CD4-positive, alpha-beta T cell treated with Interleukin-6 for 4 hours (primary cell): ENCODE measurements at regions not wholly inside any gene's neighbourhood (a gene's known extent, or its start where the extent isn't known, plus 50 kb on each side); places are given as distances from the start of the nearest gene placed in this dataset.
"Not testable (repeated sequence)": the region's sequence is repeated elsewhere in the genome, so short reads cannot be mapped to it uniquely, and the experiment has no call there.

Source experiments
- DNase-seq: peaks from one replicate; pipeline ENCODE4 v3.0.0-alpha.2; 2020; ENCODE audit warnings: mixed read lengths

DNA sequence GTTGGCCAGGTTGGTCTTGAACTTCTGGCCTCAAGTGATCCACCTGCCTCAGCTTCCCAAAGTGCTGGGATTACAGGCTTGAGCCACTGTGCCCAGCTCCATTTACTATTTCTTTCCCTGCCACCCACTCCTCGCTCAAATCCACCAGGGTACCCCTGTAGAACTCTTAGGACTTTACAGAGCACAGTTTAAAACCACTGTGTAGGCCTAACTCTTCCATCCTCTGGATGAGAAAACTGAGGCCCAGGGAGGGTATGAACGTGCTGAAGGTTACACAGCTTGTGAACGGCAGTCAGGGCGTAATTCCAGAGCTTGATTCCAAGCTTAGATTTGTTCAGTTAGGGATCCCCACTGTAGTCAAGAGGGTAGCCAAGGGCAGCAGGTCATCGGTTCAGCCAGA lies 309.1 kb downstream of the GOLGA6L6 start:
- not testable (repeated sequence) for DNase-seq

DNA sequence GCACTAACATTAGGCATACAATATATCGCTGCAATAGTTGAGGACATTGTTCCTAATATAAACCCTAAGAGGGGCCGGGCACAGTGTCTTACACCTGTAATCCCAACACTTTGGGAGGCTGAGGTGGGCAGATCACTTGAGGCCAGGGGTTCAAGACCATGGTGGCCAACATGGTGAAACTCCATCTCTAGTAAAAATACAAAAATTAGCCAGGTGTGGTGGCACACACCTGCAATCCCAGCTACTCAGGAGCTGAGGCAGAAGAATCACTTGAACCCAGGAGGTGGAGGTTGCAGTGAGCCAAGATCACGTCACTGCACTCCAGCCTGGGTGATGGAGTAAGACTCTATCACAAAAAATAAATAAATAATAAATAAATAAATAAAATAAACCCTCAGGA lies 310.9 kb downstream of the GOLGA6L6 start:
- not testable (repeated sequence) for DNase-seq

DNA sequence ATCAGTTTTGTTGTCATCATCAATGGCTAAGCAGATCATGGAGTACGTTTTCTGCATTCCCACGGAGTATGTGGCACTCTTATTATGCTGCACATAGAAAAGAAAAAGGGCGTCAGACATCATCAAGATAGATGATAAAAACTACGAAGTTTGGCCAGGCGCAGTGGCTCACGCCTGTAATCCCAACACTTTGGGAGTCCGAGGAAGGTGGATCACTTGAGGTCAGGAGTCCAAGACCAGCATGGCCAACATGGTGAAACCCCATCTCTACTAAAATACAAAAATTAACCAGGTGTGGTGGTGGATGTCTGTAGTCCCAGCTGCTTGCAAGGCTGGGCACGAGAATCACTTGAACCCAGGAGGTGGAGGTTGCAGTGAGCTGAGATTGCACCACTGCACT lies 312.8 kb downstream of the GOLGA6L6 start:
- not testable (repeated sequence) for DNase-seq

DNA sequence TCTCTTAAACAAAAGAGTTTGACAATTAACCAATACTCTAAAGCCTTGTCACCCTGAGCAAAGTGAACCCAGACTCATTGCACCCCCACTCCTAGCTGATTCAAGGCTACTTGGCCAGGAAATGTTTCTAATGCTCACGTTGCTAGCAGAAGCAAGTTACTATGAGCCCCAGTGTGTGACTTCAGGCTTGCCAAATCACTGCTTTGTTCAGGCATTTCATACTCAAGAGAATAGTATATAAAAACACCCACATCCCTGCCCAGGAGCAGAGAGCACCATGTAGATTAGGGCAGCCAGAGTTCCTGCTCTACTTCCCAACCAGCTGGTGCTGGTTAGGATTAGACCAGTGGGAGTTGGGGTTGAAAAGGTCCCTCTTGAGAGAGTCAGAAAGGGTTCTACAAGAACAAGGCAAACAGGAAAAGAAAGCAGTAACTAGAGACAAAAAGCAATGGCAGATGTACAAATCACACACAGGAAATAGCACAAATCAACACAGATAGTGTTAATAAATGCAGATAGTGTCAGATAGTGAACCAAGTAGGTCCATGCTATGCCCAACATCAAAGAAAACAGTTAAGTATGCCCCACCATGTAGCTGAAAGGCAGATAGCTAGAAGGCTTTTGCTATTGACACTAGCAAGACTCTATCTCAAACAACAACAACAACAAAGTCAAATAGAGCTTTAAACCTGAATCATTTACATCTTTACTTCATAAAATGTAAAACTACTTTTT lies 314.3 kb downstream of the GOLGA6L6 start:
- DNase-seq, result not testable (repeated sequence)

DNA sequence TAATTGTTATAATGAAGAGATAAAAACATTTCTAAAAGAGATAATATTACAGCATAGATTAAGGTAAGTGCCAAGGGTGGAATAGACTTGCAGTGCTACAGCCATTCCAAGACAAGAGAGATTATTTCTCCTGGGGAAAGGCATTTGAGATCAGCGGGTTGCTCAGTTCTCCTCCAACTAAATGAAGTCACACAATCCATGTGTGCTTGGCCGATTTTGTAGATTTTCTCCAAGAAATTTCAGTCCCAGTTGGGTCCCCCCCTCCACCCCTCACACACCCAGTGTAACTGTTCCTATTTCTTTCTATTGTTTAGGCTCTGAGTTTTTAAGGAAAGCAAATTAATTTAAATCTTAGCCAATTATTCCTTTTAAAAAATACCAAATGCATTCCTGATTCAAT lies 315.1 kb downstream of the GOLGA6L6 start:
- DNase-seq, result not testable (repeated sequence)

DNA sequence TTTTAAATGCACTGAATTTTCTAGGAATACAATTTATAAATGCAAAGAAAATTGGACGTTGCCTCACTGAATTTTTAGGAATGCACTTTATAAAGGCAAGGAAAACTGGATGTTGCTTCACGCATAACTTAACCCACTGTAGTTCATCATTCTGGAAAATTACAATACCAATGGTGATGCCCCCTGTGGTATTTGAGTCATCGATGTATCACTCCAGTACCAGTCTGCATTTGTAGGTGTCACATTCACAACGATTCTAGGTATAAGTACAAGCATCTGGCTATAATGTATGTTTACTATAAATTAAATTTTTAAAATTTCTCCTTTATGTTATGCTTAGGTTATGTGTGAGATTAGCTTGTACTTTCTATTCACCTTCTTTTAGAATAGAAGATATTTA lies 320.5 kb downstream of the GOLGA6L6 start:
- not testable (repeated sequence) for DNase-seq

DNA sequence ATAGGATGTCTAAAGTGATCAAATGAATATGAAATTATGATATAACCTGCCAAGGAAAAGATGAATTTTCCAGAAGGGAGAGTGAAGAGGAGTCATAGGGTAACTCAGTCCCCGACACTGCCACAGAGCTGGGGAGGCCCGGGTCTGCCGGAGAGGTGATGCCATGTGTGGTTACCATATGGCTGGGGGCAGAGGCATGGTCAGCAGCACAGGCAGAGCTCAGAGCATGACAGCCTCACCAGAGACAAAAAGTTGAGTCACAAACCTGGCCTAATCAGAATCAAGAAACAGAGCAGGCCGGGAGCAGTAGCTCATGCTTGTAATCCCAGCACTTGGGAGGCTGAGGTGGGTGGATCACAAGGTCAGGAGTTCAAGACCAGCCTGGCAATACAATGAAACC lies 322.4 kb downstream of the GOLGA6L6 start:
- DNase-seq, result not testable (repeated sequence)

DNA sequence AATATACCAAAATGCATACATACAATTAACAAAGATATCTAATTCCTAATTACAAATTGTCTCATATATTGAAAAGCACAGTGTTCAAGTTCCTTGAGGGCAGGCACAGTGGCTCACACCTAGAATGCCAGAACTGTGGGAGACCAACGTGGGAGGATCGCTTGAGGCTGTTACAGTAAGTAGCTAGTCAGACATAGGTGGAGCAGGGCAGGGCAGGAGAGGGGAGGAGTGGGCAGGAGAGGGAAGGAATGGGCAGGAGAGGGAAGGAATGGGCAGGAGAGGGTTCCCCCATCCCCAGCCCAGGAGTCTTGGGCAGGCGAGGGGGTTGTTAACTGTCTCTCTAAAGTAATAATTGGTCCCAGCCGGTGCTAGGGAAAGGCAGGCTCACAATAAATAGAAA lies 325.9 kb downstream of the GOLGA6L6 start:
- not testable (repeated sequence) for DNase-seq

DNA sequence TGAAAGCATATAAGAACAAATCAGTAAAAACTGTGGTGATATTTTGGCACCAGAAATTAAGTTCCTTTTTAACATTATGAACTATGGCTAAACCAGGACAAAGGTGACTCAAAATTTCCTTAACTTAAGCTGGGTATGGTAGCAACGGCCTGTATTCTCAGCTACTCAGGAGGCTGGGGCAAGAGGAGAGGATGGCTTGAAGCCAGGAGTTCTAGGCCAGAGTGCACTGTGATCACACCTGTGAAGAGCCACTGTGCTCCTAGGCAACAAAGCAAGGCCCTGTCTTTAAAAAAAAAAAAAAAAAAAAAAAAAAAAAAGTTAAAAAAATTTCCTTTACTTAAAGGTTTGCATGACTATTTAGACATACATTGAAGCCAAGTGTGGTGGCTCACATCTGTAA lies 327.5 kb downstream of the GOLGA6L6 start:
- DNase-seq, result not testable (repeated sequence)

DNA sequence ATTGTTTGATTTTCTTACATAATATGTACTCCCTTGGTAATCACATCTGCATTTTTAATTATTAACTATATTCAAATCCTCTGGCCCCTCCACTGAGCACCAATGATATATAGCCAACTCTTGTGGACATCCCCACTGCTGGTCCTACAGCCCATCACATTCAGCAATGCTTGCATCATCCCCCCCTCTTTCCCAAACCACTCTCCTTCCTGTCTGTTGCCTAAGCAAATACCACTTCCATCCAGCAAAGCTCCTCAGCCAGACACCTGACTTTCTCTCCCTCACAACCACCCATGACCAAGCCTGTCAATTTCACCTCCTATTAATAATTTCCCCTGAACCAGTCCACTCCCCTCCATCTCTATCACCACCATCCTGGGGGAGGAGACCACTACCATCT lies 330.1 kb downstream of the GOLGA6L6 start:
- DNase-seq, result not testable (repeated sequence)

DNA sequence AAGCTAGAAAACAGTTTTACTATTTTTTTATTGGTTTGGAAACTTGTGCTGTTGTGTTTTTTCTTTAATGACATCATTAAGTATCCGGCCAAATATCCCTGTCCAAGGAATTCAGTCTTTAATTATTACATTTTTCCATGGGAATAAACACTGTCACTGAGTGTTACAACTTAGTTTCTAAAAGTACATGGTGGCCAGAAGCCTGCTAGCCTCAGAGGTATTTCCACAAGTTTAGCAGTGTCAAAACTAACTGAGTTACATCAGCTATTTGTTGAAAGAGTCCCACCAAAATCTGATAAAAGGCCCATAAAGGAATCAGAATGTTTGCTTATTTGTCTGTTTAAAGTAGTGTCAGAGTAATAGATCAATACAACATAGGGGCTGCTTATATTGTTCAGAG lies 331.6 kb downstream of the GOLGA6L6 start:
- DNase-seq, result not testable (repeated sequence)

DNA sequence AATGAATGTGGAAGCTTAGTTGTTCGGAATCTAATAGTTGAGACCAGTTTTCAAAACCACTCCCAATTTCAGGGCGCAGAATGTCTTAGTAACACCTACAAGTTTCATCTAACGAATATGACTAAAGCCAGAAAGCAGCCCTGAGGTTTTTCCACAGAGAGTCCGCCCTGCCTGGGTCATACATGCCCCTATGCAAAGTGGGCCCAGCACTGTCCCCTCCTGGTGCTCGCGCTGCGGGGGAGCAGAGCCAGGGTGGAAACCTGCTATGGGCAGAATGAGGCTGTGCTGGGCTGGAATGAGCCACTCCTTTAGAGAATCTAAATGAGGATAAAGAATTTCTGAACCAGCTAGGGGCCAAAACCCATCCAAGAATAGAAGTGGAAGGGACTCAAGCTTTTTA lies 334.0 kb downstream of the GOLGA6L6 start:
- not testable (repeated sequence) for DNase-seq

DNA sequence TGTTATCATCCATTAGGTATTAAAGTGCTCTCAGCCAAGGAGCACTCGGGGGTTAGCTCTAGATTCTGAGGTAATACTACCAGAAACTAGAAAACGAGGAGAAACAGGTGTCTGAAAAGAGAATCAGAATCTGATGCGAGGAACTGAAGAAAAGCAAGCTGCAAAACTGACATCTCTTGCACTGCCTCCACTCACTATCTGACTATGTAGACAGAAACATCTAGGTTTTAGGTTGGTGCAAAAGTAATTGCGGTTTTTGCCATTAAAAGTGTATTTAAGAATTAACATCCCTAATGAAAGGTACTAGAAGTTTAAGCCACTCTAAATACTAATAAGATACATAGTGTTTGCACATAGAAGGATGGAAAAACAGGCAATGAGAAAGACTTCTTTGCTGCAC lies 334.4 kb downstream of the GOLGA6L6 start:
- not testable (repeated sequence) for DNase-seq

DNA sequence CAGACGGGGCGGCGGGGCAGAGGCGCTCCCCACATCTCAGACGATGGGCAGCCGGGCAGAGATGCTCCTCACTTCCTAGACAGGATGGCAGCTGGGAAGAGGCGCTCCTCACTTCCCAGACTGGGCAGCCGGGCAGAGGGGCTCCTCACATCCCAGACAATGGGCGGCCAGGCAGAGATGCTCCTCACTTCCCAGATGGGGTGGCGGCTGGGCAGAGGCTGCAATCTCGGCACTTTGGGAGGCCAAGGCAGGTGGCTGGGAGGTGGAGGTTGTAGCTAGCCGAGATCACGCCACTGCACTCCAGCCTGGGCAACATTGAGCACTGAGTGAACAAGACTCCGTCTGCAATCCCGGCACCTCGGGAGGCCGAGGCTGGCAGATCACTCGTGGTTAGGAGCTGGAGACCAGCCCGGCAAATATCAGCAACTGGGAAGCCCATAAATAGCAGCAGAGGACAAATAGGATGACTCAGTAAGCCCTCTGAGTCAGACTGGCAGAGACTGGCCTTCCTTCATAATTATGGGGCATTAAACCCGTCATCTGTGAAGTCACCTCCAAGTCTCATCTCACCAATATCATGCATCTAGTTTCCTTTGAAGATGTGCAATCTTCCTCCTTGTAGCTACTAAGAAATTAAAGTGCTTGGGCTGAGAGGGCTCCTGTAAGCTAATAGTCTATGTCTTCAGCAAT lies 337.3 kb downstream of the GOLGA6L6 start:
- not testable (repeated sequence) for DNase-seq

DNA sequence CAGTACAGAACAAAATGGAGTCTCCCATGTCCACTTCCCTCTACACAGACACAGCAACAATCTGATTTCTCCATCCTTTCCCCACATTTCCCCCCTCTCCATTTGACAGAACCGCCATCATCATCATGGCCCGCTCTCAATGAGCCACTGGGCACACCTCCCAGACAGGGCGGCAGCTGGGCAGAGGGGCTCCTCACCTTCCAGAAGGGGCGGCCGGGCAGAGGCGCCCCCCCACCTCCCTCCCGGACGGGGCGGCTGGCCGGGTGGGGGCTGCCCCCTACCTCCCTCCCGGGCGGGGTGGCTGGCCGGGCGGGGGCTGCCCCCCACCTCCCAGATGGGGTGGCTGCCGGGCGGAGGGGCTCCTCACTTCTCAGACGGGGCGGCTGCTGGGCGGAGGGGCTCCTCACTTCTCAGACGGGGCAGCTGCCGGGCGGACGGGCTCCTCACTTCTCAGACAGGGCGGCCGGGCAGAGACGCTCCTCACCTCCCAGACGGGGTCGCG lies 337.9 kb downstream of the GOLGA6L6 start:
- DNase-seq, result not testable (repeated sequence)

DNA sequence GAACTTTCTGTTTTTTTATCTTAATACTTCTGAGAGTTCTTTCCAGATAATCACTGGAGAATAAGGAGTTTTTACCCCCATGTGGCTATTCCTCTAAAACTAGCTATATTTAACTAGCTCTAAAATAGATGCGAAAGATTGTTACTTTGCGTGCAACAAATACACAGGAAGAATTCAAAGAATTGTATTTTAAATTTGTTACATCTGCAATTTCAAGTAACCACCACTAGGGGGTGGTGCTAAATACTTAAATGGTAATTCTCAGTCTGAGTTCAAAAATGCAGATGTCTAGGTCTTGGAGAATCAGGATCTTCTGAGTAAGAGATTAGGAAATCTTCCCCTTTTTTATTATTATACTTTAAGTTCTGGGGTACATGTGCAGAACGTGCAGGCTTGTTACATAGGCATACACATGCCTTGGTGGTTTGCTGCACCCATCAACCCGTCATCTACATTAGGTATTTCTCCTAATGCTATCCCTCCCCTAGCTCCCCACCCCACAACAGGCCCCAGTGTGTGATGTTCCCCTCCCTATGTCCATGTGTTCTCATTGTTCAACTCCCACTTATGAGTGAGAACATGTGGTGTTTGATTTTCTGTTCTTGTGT lies 346.9 kb downstream of the GOLGA6L6 start:
- not testable (repeated sequence) for DNase-seq

DNA sequence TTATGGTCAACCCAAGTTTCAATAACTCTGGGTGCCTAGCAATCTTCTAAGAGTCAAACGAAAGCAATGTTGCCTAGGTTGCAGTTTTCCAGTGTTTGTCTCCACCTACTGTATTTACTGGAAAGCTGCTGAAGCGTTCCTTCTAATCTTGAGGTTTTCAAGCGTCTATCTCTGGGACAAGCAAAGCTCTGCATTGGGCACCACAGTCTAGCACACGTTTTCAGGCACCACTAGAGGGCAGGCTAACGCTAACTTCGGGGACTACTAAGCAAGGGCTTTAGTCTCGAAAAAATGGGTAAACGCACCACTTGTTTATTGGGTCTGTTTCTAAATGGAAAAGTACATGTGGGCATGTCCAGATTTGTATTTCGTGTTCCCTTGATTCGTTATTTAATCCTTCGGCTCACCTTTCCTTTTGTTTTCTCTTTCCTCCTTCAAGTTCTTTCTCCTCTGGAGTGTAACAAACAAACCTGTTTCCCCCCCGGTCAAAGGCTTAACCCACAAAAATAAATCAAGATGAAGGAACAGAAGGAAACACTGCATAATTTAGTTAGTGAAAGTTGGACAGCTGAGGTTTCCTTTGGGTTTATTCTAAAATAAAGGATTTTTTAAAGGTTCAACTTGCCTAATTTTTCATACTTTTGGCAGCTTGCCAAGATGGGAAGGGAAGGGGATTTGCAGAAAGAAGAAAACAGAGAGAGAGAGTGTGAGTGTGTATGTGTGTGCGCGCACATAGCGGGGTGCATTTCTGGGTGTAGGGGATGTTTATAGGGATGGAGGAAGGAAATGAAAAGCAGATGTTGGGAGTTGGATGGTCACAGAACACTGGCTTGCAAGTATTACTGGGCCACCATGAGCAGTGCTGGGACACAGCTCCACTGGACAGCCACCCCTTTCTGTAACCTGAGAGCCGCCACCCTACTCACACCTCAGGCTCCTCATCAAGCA lies 348.3 kb downstream of the GOLGA6L6 start:
- peak; percentile 2 for DNase-seq

DNA sequence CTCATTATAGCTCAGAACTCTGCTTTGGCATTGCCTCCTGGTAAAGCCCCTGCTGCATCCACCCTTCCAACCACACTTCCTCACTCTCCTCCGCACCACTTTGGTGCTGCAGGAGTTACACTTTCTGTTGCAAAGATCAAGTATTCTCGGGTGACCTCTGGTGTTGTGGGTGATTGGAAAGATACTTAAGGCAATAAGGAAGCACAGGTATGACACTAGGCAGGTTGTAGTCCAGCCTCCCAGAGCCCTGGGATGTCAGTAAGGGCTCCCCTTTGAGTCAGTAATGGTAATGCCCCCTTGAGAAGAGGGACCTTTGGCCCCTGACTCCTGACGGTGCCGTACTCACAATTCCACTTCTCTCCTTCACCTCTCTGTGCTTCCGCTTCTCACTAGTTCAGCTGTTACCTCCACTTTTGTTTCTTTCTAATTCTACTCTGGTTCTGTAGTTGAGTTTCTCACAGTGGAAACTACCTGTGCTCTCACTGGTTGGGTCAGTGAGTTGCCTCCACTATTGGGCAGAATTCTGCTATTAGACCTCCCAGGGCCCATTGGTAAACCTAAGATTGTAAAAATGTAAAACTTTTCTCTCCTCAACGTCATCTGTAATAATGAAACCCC lies 350.0 kb downstream of the GOLGA6L6 start:
- DNase-seq, result not testable (repeated sequence)

DNA sequence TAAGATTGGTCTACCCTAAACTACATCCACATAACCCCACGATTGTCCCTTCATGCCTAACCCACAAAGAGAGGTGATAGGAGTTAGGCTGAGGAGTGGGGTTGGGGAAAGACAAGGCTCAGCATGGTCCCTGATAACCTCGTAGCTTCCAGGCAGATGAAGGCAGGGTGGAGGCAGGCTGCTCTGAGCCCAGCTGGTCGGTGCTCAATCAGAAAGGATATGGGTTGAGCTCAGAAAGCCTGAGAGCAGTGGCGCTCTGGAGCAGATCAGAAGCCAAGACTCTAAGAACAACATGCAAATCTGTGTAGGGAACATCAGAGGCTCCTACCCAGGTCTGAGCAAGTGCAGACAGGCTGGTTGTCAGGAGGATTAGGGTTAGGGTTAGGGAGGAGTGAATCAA lies 353.0 kb downstream of the GOLGA6L6 start:
- not testable (repeated sequence) for DNase-seq

DNA sequence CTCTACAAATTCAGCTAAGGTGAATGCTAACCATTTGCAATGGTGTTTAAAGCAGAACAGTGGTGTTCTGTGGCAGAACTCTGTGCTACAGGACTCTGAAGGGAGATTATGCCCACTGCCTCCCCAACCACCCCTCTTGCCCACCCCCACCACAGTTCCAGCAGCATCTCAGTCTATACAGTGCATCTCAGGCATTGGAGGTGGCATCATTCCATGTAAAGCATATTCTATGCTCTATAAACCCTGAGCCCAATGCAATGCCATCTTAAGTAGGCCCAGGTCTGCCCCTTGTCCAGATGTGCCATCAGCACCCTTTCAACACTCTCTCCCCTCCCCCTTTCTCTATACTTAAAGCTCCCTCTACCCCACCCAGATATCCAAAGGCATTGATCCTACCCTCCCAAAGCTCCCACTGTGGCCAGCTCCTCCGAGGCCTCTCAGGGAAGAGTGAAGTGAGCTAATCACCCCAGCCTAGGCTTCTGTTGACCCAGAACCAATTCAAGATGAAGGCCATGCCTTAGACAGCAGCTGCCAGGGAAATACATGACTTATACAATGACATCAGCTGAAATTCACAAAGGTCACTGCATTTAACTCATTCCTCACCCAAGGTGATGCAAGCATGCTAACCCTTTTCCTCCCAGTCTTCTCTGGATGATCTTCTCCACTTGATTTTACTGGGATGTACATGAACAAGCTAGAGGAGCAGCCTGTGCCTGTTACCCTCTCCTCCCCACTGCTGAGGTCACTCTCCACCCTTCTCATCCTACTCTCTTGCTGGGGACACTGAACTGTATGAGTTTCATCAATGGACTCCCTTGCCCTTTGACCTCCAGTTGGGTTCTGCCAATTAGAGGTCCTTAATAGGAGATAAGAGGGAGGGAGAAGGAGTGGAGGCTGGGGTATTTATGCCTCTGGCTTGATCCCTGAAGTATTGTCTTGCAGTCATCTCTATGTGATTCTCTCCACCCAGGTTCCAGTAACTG lies 353.9 kb downstream of the GOLGA6L6 start:
- DNase-seq, result not testable (repeated sequence)

DNA sequence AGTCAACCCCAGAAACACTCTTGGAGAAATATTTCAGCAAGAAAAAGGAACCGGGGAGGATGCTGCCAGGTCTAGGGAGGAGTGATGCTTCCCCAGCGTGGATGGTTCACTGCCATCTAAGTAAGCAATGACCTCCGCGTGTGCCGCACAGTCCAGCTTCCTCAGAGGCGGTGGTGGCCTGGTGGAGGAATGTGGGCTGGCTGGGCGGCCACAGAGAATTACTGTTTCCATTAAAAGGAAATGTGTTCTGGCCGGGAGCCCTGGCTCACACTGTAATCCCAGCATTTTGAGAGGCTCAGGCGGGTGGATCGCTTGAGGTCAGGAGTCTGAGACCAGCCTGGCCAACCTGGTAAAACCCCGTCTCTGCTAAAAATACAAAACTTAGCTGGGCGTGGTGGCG lies 356.7 kb downstream of the GOLGA6L6 start:
- not testable (repeated sequence) for DNase-seq
